Neural cell (in vitro differentiated cells): ENCODE measurements at regions not wholly inside any gene's neighbourhood (a gene's known extent, or its start where the extent isn't known, plus 50 kb on each side); places are given as distances from the start of the nearest gene placed in this dataset.
"Not testable (repeated sequence)": the region's sequence is repeated elsewhere in the genome, so short reads cannot be mapped to it uniquely, and the experiment has no call there.

Source experiments
- H2AFZ ChIP-seq: fragments of 200-600, 300-800 bp; sonication (generic), shearing (Covaris generic); 2 replicates; pipeline ENCODE4 v1.6.0; 2014; ENCODE audit warnings: low read depth, mild to moderate bottlenecking, antibody characterized with exemption, low read length, moderate library complexity
- H3F3A ChIP-seq: fragments of 200-600 bp; shearing (Covaris generic); 2 replicates; pipeline ENCODE4 v1.6.1; 2016; ENCODE audit warnings: mild to moderate bottlenecking, moderate library complexity, mixed read lengths, antibody characterized with exemption, low read length; ENCODE audit not compliant: insufficient read depth, poor library complexity, severe bottlenecking
- H3K27ac ChIP-seq: fragments of 200-600, 300-800 bp; sonication (generic), shearing (Covaris generic); 2 replicates; pipeline ENCODE4 v1.5.1; 2014; ENCODE audit warnings: mild to moderate bottlenecking, low read length, moderate library complexity
- H3K27me3 ChIP-seq: fragments of 300-800, 200-600 bp; sonication (generic), shearing (Covaris generic); 2 replicates; pipeline ENCODE4 v1.6.0; 2014; ENCODE audit warnings: mild to moderate bottlenecking, low read depth, low read length, moderate library complexity; ENCODE audit not compliant: insufficient read depth
- H3K36me3 ChIP-seq: fragments of 300-800, 200-600 bp; sonication (generic), shearing (Covaris generic); 2 replicates; pipeline ENCODE4 v1.5.1; 2014; ENCODE audit warnings: mild to moderate bottlenecking, antibody characterized with exemption, low read length, moderate library complexity; ENCODE audit not compliant: insufficient read depth
- H3K4me2 ChIP-seq: fragments of 300-800, 200-600 bp; sonication (generic), shearing (Covaris generic); 2 replicates; pipeline ENCODE4 v1.6.0; 2014; ENCODE audit warnings: mild to moderate bottlenecking, low read length
- H3K4me3 ChIP-seq: fragments of 300-800, 200-600 bp; sonication (generic), shearing (Covaris generic); 2 replicates; pipeline ENCODE4 v1.5.1; 2014; ENCODE audit warnings: mild to moderate bottlenecking, low read length, moderate library complexity
- H3K79me2 ChIP-seq: fragments of 200-600 bp; shearing (Covaris generic); replicated peaks from 2 replicates; pipeline ENCODE4 v1.6.0; 2014; ENCODE audit warnings: mild to moderate bottlenecking, low read length, moderate library complexity; ENCODE audit not compliant: insufficient read depth
- H3K9ac ChIP-seq: fragments of 300-800, 200-600 bp; sonication (generic), shearing (Covaris generic); 2 replicates; pipeline ENCODE4 v1.6.1; 2016; ENCODE audit warnings: mild to moderate bottlenecking, low read length, mixed read lengths
- H3K9me2 ChIP-seq: fragments of 200-600 bp; shearing (Covaris generic); 2 replicates; pipeline ENCODE4 v1.6.1; 2016; ENCODE audit warnings: mild to moderate bottlenecking, low read length, mixed read lengths; ENCODE audit not compliant: insufficient read depth
- H3K9me3 ChIP-seq: fragments of 200-600, 300-800 bp; sonication (generic), shearing (Covaris generic); 2 replicates; pipeline ENCODE4 v1.6.1; 2016; ENCODE audit warnings: mild to moderate bottlenecking, mixed run types, low read length, moderate library complexity, mixed read lengths
- H4K20me1 ChIP-seq: fragments of 200-600 bp; shearing (Covaris generic); 2 replicates; pipeline ENCODE4 v1.6.1; 2016; ENCODE audit warnings: mild to moderate bottlenecking, mixed run types; ENCODE audit not compliant: insufficient read depth
- CTCF ChIP-seq: fragments of 450-650 bp; IDR thresholded peaks from 2 replicates; pipeline ENCODE4 v1.5.1; 2014; ENCODE audit warnings: antibody characterized with exemption, mild to moderate bottlenecking, moderate library complexity; ENCODE audit not compliant: poor library complexity, severe bottlenecking
- EP300 ChIP-seq: fragments of 450-650 bp; conservative IDR thresholded peaks from 2 replicates; pipeline ENCODE4 v1.6.1; 2014; ENCODE audit warnings: antibody characterized with exemption, mild to moderate bottlenecking, moderate library complexity; ENCODE audit not compliant: poor library complexity, severe bottlenecking
- EZH2 ChIP-seq: fragments of 200-600, 300-800 bp; shearing (Covaris generic), sonication (generic); IDR thresholded peaks from 2 replicates; pipeline ENCODE4 v1.6.1; 2014; ENCODE audit warnings: antibody characterized with exemption, low read length, borderline replicate concordance, mild to moderate bottlenecking; ENCODE audit not compliant: insufficient read depth, poor library complexity, severe bottlenecking
- MXI1 ChIP-seq: fragments of 450-650 bp; conservative IDR thresholded peaks from 2 replicates; pipeline ENCODE4 v1.6.1; 2014; ENCODE audit warnings: antibody characterized with exemption, mild to moderate bottlenecking; ENCODE audit not compliant: poor library complexity, severe bottlenecking
- POLR2AphosphoS5 ChIP-seq: IDR thresholded peaks from 2 replicates; pipeline ENCODE4 v1.6.1; 2012
- RAD21 ChIP-seq: fragments of 450-650 bp; conservative IDR thresholded peaks from 2 replicates; pipeline ENCODE4 v1.6.1; 2014; ENCODE audit warnings: antibody characterized with exemption, mild to moderate bottlenecking, moderate library complexity
- REST ChIP-seq: IDR thresholded peaks from 2 replicates; pipeline ENCODE4 v1.6.1; 2012; ENCODE audit warnings: borderline replicate concordance
- SMC3 ChIP-seq: fragments of 450-650 bp; conservative IDR thresholded peaks from 2 replicates; pipeline ENCODE4 v1.6.1; 2014; ENCODE audit warnings: antibody characterized with exemption, mild to moderate bottlenecking, moderate library complexity; ENCODE audit not compliant: poor library complexity
- TAF1 ChIP-seq: IDR thresholded peaks from 2 replicates; pipeline ENCODE4 v1.6.1; 2012; ENCODE audit warnings: low read depth

GRCh38 chr10:90289037-90289436 lies 568.8 kb downstream of the HTR7 start:
- H3K9me2 ChIP-seq = no peaks in the 10 kb centered on the region
- no peak overlapping the region for H2AFZ ChIP-seq
- H3K36me3 ChIP-seq = no peaks in the 10 kb centered on the region
- H3K79me2 ChIP-seq = no peaks in the 10 kb centered on the region
- no peak overlapping the region for H3K4me3 ChIP-seq
- no peaks in the 10 kb centered on the region for H3K9me3 ChIP-seq
- H4K20me1 ChIP-seq = no peaks in the 10 kb centered on the region
- no peak overlapping the region for H3K9ac ChIP-seq
- H3F3A ChIP-seq = no peaks in the 10 kb centered on the region
- no peak overlapping the region for H3K27ac ChIP-seq
- no peak overlapping the region for H3K4me2 ChIP-seq
- no peak for TF ChIP-seq TAF1
- no peak for TF ChIP-seq CTCF
- TF ChIP-seq SMC3 = no peak
- TF ChIP-seq EP300 = no peak
- TF ChIP-seq EZH2 = no peak
- TF ChIP-seq RAD21 = no peak
- no peak for TF ChIP-seq POLR2AphosphoS5
- no peak for TF ChIP-seq REST
- no peak for TF ChIP-seq MXI1
- H3K27me3 ChIP-seq = no peaks in the 10 kb centered on the region

- TF ChIP-seq SMC3 (no peak), RAD21 (no peak), MXI1 (no peak), POLR2AphosphoS5 (no peak)
- Histone ChIP-seq H3K27ac (no peak overlapping the region), H3K4me3 (no peak overlapping the region), H3K4me2 (no peak overlapping the region), H3K79me2 (no peaks in the 10 kb centered on the region), H3F3A (no peaks in the 10 kb centered on the region), H3K27me3 (no peaks in the 10 kb centered on the region), H3K36me3 (no peaks in the 10 kb centered on the region), H3K9me2 (no peaks in the 10 kb centered on the region), H3K9me3 (no peaks in the 10 kb centered on the region), H4K20me1 (no peaks in the 10 kb centered on the region), H2AFZ (no peak overlapping the region), H3K9ac (no peak overlapping the region)
Measured at GRCh38 chr10:90293616-90294015, 564.2 kb downstream of the HTR7 start.

- H4K20me1 ChIP-seq, H3K79me2 ChIP-seq, H2AFZ ChIP-seq, H3K36me3 ChIP-seq, H3K9me2 ChIP-seq, H3K9me3 ChIP-seq, H3K4me3 ChIP-seq, H3K9ac ChIP-seq, H3K27ac ChIP-seq, H3K27me3 ChIP-seq, H3K4me2 ChIP-seq, H3F3A ChIP-seq: not testable (repeated sequence)
Measured at GRCh38 chr10:90294821-90295540, 562.9 kb downstream of the HTR7 start.

GRCh38 chr10:90302031-90302430 lies 555.8 kb downstream of the HTR7 start:
- not testable (repeated sequence) for H3K4me3 ChIP-seq, H4K20me1 ChIP-seq, H3K79me2 ChIP-seq, H3K27me3 ChIP-seq, H3K9me2 ChIP-seq, H3K36me3 ChIP-seq, H3K9ac ChIP-seq, H3K27ac ChIP-seq, H3F3A ChIP-seq, H2AFZ ChIP-seq, H3K4me2 ChIP-seq, H3K9me3 ChIP-seq
